ELR (cell line): ENCODE measurements at regions not wholly inside any gene's neighbourhood (a gene's known extent, or its start where the extent isn't known, plus 50 kb on each side); places are given as distances from the start of the nearest gene placed in this dataset.
A peak's percentile ranks its signal among the peaks of the same experiment; 100 is the strongest.

Experiments
- DNase-seq: peaks from one replicate; pipeline ENCODE4 v3.0.0-alpha.2; 2015; ENCODE audit warnings: low read depth

GRCh38 chr11:28820296-28820989, 712.3 kb downstream of the METTL15 start:
- no peak for DNase-seq

- no peak for DNase-seq
These were observed 711.6 kb downstream of the METTL15 start for GRCh38 chr11:28819741-28820140.

- no peak for DNase-seq
These were observed 706.9 kb downstream of the METTL15 start for GRCh38 chr11:28815110-28815509.

- DNase-seq, result no peak
These were observed 700.6 kb downstream of the METTL15 start for GRCh38 chr11:28808771-28809170.

- peak; percentile 15 for DNase-seq
These were observed 691.1 kb downstream of the METTL15 start for GRCh38 chr11:28799316-28799715.

GRCh38 chr11:28798286-28798685, 690.1 kb downstream of the METTL15 start:
- no peak for DNase-seq

GRCh38 chr11:28797536-28797935, 689.3 kb downstream of the METTL15 start:
- no peak for DNase-seq

- no peak for DNase-seq
These were observed 686.2 kb downstream of the METTL15 start for GRCh38 chr11:28794405-28794804.

GRCh38 chr11:28793282-28793738, 685.1 kb downstream of the METTL15 start:
- no peak for DNase-seq

- DNase-seq, result no peak
These were observed 684.7 kb downstream of the METTL15 start for GRCh38 chr11:28792856-28793255.

- DNase-seq, result peak; percentile 45
These were observed 679.7 kb downstream of the METTL15 start for GRCh38 chr11:28787897-28788296.

- no peak for DNase-seq
These were observed 668.9 kb downstream of the METTL15 start for GRCh38 chr11:28777126-28777525.

GRCh38 chr11:28773606-28774005, 665.4 kb downstream of the METTL15 start:
- no peak for DNase-seq

GRCh38 chr11:28770806-28771205, 662.6 kb downstream of the METTL15 start:
- no peak for DNase-seq

- DNase-seq, result peak; percentile 78
These were observed 659.4 kb downstream of the METTL15 start for GRCh38 chr11:28767574-28767973.

GRCh38 chr11:28763876-28764275, 655.7 kb downstream of the METTL15 start:
- no peak for DNase-seq

- DNase-seq, result no peak
These were observed 655.0 kb downstream of the METTL15 start for GRCh38 chr11:28763151-28763550.

GRCh38 chr11:28760676-28761390, 652.6 kb downstream of the METTL15 start:
- peak; percentile 77 for DNase-seq

GRCh38 chr11:28759311-28759710, 651.1 kb downstream of the METTL15 start:
- DNase-seq, result peak; percentile 33

GRCh38 chr11:28757725-28758515, 649.7 kb downstream of the METTL15 start:
- DNase-seq, result peak; percentile 86

GRCh38 chr11:28756977-28757376, 648.8 kb downstream of the METTL15 start:
- peak; percentile 89 for DNase-seq

- DNase-seq, result peak; percentile 42
These were observed 634.9 kb downstream of the METTL15 start for GRCh38 chr11:28743061-28743550.
